ENCODE measurements at regions not wholly inside any gene's neighbourhood (a gene's known extent, or its start where the extent isn't known, plus 50 kb on each side); places are given as distances from the start of the nearest gene placed in this dataset.

DNA sequence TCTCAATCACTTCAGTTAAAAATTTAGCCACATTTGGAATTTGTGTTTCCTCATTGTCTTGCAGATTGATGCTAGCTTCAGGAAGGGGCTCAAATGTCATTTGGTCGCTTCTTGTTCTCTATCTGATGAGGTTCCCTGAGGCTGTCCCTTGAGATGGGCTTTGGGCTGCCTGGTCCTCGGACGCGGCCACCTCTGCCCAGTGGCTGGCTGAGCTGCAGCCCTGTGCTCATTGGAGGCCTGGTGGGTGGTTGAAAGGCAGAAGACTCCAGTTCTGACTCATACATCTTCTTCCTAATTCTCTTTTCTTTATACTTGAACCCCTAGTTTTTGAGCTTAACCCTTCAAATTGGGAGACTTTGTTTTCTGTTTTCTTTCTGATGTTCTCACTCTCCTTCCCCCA lies 78.8 kb upstream of the NTRK2 start:
- Histone ChIP-seq H3K4me3 (replicated peaks; ENCODE audit: insufficient read depth, low read length) (no peak overlapping the region), H3K27ac (replicated peaks) (no peak overlapping the region), H3K27me3 (ENCODE audit: insufficient read depth, poor library complexity, severe bottlenecking) (no peaks in the 10 kb centered on the region)
- no peak for DNase-seq (ENCODE audit: low read depth in 1 of 2, low spot score in 1 of 2)
- TF ChIP-seq GABPA (IDR thresholded peaks at IDR 0.05; ENCODE audit: low read depth) (no peak), REST (IDR thresholded peaks at IDR 0.05; ENCODE audit: insufficient replicate concordance, low read depth) (no peak), POLR2AphosphoS5 (IDR thresholded peaks at IDR 0.05; ENCODE audit: low read depth) (no peak), SPI1 (IDR thresholded peaks at IDR 0.05; ENCODE audit: borderline replicate concordance, low read depth) (no peak)
- TF ChIP-seq, protein P1, sequence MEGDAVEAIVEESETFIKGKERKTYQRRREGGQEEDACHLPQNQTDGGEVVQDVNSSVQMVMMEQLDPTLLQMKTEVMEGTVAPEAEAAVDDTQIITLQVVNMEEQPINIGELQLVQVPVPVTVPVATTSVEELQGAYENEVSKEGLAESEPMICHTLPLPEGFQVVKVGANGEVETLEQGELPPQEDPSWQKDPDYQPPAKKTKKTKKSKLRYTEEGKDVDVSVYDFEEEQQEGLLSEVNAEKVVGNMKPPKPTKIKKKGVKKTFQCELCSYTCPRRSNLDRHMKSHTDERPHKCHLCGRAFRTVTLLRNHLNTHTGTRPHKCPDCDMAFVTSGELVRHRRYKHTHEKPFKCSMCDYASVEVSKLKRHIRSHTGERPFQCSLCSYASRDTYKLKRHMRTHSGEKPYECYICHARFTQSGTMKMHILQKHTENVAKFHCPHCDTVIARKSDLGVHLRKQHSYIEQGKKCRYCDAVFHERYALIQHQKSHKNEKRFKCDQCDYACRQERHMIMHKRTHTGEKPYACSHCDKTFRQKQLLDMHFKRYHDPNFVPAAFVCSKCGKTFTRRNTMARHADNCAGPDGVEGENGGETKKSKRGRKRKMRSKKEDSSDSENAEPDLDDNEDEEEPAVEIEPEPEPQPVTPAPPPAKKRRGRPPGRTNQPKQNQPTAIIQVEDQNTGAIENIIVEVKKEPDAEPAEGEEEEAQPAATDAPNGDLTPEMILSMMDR (IDR thresholded peaks at IDR 0.05; ENCODE audit: insufficient read depth, low read length): no peak

DNA sequence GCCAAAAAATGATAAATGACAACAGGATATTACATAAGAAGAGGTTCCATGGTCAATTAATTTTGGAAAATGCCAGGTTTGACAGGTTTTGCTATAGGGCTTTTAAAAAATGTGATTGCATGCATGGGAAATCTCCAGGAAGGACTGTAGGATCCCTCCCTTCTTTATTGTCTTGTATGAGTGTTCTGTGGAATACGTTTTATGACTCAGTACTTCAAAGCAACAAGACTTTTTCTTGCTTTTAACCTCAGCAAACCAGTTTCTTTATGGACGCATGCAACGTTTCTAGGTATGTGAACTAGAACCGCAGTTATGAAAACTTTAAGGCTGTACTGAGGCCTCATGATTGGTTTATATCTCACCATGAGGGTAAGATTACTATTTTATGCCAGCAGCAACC lies 76.6 kb upstream of the NTRK2 start:
- H3K4me3 ChIP-seq (replicated peaks; ENCODE audit: insufficient read depth, low read length): no peak overlapping the region
- no peak overlapping the region for H3K27ac ChIP-seq (replicated peaks)
- no peak for DNase-seq (ENCODE audit: low read depth in 1 of 2, low spot score in 1 of 2)
- TF ChIP-seq POLR2AphosphoS5 (IDR thresholded peaks at IDR 0.05; ENCODE audit: low read depth) (no peak), GABPA (IDR thresholded peaks at IDR 0.05; ENCODE audit: low read depth) (no peak), REST (IDR thresholded peaks at IDR 0.05; ENCODE audit: insufficient replicate concordance, low read depth) (no peak), SPI1 (IDR thresholded peaks at IDR 0.05; ENCODE audit: borderline replicate concordance, low read depth) (no peak)
- TF ChIP-seq, protein P1 (IDR thresholded peaks at IDR 0.05; ENCODE audit: insufficient read depth, low read length): no peak
- H3K27me3 ChIP-seq (ENCODE audit: insufficient read depth, poor library complexity, severe bottlenecking): no peaks in the 10 kb centered on the region

- H3K4me3 ChIP-seq (replicated peaks; ENCODE audit: insufficient read depth, low read length): no peak overlapping the region
- H3K27ac ChIP-seq (replicated peaks): no peak overlapping the region
- DNase-seq (ENCODE audit: low read depth in 1 of 2, low spot score in 1 of 2): no peak
- TF ChIP-seq POLR2AphosphoS5 (IDR thresholded peaks at IDR 0.05; ENCODE audit: low read depth): no peak
- TF ChIP-seq, protein P1 (IDR thresholded peaks at IDR 0.05; ENCODE audit: insufficient read depth, low read length): no peak
- TF ChIP-seq SPI1 (IDR thresholded peaks at IDR 0.05; ENCODE audit: borderline replicate concordance, low read depth): no peak
- no peak for TF ChIP-seq REST (IDR thresholded peaks at IDR 0.05; ENCODE audit: insufficient replicate concordance, low read depth)
- no peak for TF ChIP-seq GABPA (IDR thresholded peaks at IDR 0.05; ENCODE audit: low read depth)
- no peaks in the 10 kb centered on the region for H3K27me3 ChIP-seq (ENCODE audit: insufficient read depth, poor library complexity, severe bottlenecking)
Observed at GRCh38 chr9:84593352-84593751, 76.2 kb upstream of the NTRK2 start.

All from HL-60 (cell line).